GM23338 (cell line): ENCODE measurements at regions not wholly inside any gene's neighbourhood (a gene's known extent, or its start where the extent isn't known, plus 50 kb on each side); places are given as distances from the start of the nearest gene placed in this dataset.

ENCODE experiments used
- CTCF ChIP-seq, 2 experiments: fragments of 200-600 bp in 1 of 2; sonication (generic) in 1 of 2; conservative IDR thresholded peaks; 2 replicates each; pipeline versions ENCODE4 v1.5.1 to v1.6.1; 2016 to 2017; ENCODE audit warnings: antibody characterized with exemption in 2 of 2, low read depth in 2 of 2, mild to moderate bottlenecking in 2 of 2, moderate library complexity in 1 of 2
- ETS1 ChIP-seq: IDR thresholded peaks from 2 replicates; pipeline ENCODE4 v1.6.1; 2016; ENCODE audit warnings: antibody characterized with exemption
- EZH2 ChIP-seq: fragments of 200-600 bp; sonication (generic); IDR thresholded peaks from one replicate; pipeline ENCODE4 v1.8.0; 2017; ENCODE audit warnings: antibody characterized with exemption, mild to moderate bottlenecking, low read depth; ENCODE audit not compliant: unreplicated experiment
- EZH2phosphoT487 ChIP-seq: fragments of 200-600 bp; sonication (generic); IDR thresholded peaks from one replicate; pipeline ENCODE4 v1.8.1; 2018; ENCODE audit warnings: antibody characterized with exemption; ENCODE audit not compliant: unreplicated experiment
- NANOG ChIP-seq: IDR thresholded peaks from 2 replicates; pipeline ENCODE4 v1.6.1; 2016; ENCODE audit warnings: antibody characterized with exemption, borderline replicate concordance
- POLR2AphosphoS5 ChIP-seq: IDR thresholded peaks from 2 replicates; pipeline ENCODE4 v1.6.1; 2016; ENCODE audit warnings: antibody characterized with exemption, low read depth
- ZNF114 ChIP-seq: fragments of 250-450 bp; sonication (Bioruptor Pico); IDR thresholded peaks from 2 replicates; pipeline ENCODE4 v1.5.0; 2020; ENCODE audit warnings: mild to moderate bottlenecking, moderate library complexity
- ZNF331 ChIP-seq: fragments of 250-450 bp; sonication (Bioruptor Pico); IDR thresholded peaks from 2 replicates; pipeline ENCODE4 v1.5.0; 2020; ENCODE audit warnings: low read depth, mild to moderate bottlenecking, moderate library complexity
- ZNF462 ChIP-seq: fragments of 250-450 bp; sonication (Bioruptor Pico); IDR thresholded peaks from 2 replicates; pipeline ENCODE4 v1.5.0; 2020; ENCODE audit warnings: mild to moderate bottlenecking, moderate library complexity

GRCh38 chr10:4086131-4086898, 301.3 kb upstream of the KLF6 start (continued):
- no peak for TF ChIP-seq ZNF462
- TF ChIP-seq ZNF114, result no peak
- TF ChIP-seq ZNF331 (CRISPR knock-in tag), result no peak
- TF ChIP-seq ETS1, result no peak
- no peak for TF ChIP-seq EZH2phosphoT487
- TF ChIP-seq EZH2, result no peak
- TF ChIP-seq CTCF (conservative IDR thresholded peaks at IDR 0.05; ENCODE audit: low read depth in 2 of 2), result no peak
- TF ChIP-seq POLR2AphosphoS5, result no peak
- TF ChIP-seq NANOG, result no peak
